ENCODE measurements at regions not wholly inside any gene's neighbourhood (a gene's known extent, or its start where the extent isn't known, plus 50 kb on each side); places are given as distances from the start of the nearest gene placed in this dataset.
"Not testable (repeated sequence)": the region's sequence is repeated elsewhere in the genome, so short reads cannot be mapped to it uniquely, and the experiment has no call there.

- DNase-seq: no peak
These were observed 278.3 kb upstream of the NR2F2 start for GRCh38 chr15:96052154-96052553.

GRCh38 chr15:96052572-96053030 is 277.9 kb upstream of the NR2F2 start:
- DNase-seq: no peak

- no peak for DNase-seq
These were observed 277.3 kb upstream of the NR2F2 start for GRCh38 chr15:96053031-96053780.

- peak; percentile 13 for DNase-seq
These were observed 276.6 kb upstream of the NR2F2 start for GRCh38 chr15:96053781-96054428.

- no peak for DNase-seq
These were observed 275.9 kb upstream of the NR2F2 start for GRCh38 chr15:96054621-96055020.

- DNase-seq: peak; percentile 81
These were observed 272.2 kb upstream of the NR2F2 start for GRCh38 chr15:96058103-96058851.

- not testable (repeated sequence) for DNase-seq
These were observed 271.7 kb upstream of the NR2F2 start for GRCh38 chr15:96058852-96059103.

GRCh38 chr15:96060591-96060990 is 269.9 kb upstream of the NR2F2 start:
- not testable (repeated sequence) for DNase-seq

- DNase-seq: no peak
These were observed 266.1 kb upstream of the NR2F2 start for GRCh38 chr15:96064351-96064756.

- no peak for DNase-seq
These were observed 264.4 kb upstream of the NR2F2 start for GRCh38 chr15:96066126-96066525.

GRCh38 chr15:96066852-96067495 is 263.5 kb upstream of the NR2F2 start:
- DNase-seq: no peak

GRCh38 chr15:96067677-96068076 is 262.8 kb upstream of the NR2F2 start:
- DNase-seq: no peak

GRCh38 chr15:96068897-96069296 is 261.6 kb upstream of the NR2F2 start:
- DNase-seq: no peak

- no peak for DNase-seq
These were observed 259.9 kb upstream of the NR2F2 start for GRCh38 chr15:96070636-96071035.

GRCh38 chr15:96072821-96073220 is 257.7 kb upstream of the NR2F2 start:
- no peak for DNase-seq

GRCh38 chr15:96073908-96074307 is 256.6 kb upstream of the NR2F2 start:
- no peak for DNase-seq

- no peak for DNase-seq
These were observed 254.6 kb upstream of the NR2F2 start for GRCh38 chr15:96075895-96076294.

GRCh38 chr15:96076350-96076749 is 254.2 kb upstream of the NR2F2 start:
- peak; percentile 12 for DNase-seq

GRCh38 chr15:96079041-96079440 is 251.5 kb upstream of the NR2F2 start:
- no peak for DNase-seq

- no peak for DNase-seq
These were observed 250.6 kb upstream of the NR2F2 start for GRCh38 chr15:96079882-96080281.

- DNase-seq: no peak
These were observed 244.3 kb upstream of the NR2F2 start for GRCh38 chr15:96086164-96086563.

- DNase-seq: no peak
These were observed 243.2 kb upstream of the NR2F2 start for GRCh38 chr15:96087180-96087884.

GRCh38 chr15:96088650-96089049 is 241.8 kb upstream of the NR2F2 start:
- DNase-seq: no peak

All from suppressor macrophage treated with lipopolysaccharide for 4 hours (primary cell).